ENCODE measurements at regions not wholly inside any gene's neighbourhood (a gene's known extent, or its start where the extent isn't known, plus 50 kb on each side); places are given as distances from the start of the nearest gene placed in this dataset.
A peak's percentile ranks its signal among the peaks of the same experiment; 100 is the strongest.

DNA sequence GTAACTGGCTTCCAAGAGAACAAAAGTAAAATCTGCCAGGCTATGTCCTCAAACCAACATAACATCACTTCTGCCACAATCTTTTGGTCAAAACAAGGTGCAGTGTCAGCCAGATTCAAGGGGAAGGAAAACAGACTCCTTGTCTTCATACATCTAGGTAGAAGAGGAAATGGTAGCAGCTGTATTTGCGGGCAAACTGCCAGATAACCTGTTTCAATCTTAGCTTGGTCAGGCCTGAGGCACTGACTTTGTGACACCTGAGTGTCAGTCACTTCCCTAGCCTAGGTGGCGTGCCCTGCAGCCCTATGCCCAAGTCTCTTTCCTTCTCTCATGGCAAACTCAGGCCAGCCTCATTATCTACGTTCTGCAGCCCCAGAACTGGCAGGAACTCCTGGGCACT lies 146.2 kb upstream of the JADE1 start:
- Histone ChIP-seq H3K4me3 (ENCODE audit: low read length in 2 of 2) (no peak overlapping the region), H3K36me3 (ENCODE audit: control insufficient read depth in 1 of 2, insufficient read depth in 2 of 2, low read length in 1 of 2) (no peaks in the 10 kb centered on the region), H3K27ac (ENCODE audit: low read depth in 1 of 2, low read length in 2 of 2) (no peak overlapping the region), H3K9me3 (ENCODE audit: control insufficient read depth, low read length) (no peaks in the 10 kb centered on the region), H3K4me1 (ENCODE audit: control insufficient read depth in 1 of 2, insufficient read depth in 2 of 2, low read length in 2 of 2) (peaks cover 0 to 2% of the 10 kb centered on the region in 2 donors), H3K27me3 (ENCODE audit: control insufficient read depth in 1 of 2, insufficient read depth in 2 of 2, low read length in 1 of 2) (no peaks in the 10 kb centered on the region)
- DNase-seq, result no peak
- intact Hi-C loops (cut with DNase I), result no loop called here
- WGBS, 2 donors, result 79 to 80% methylated on average over 3 of the region's 3 CpGs
- ATAC-seq (ENCODE audit: low FRiP score), result no peak

DNA sequence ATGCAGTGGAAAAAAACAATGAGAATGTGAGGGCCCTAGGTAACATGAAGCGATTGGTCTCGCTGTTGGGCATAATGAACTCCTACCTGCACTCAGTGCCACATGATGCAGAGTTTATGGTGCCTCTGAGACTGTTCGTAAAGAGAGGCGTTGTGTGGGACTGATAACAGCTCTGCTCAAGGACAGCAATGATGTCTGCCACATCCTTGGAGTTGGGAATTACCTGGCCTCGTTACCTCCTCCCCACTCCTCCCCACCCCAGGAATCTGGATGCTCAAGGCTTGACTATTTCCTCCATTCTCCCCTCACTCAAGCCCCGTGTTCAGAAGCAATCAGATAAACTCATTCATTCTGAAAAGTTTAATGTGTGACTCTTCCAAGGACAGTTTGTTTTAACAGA lies 148.0 kb upstream of the JADE1 start:
- H3K9me3 ChIP-seq (ENCODE audit: control insufficient read depth, low read length), result no peaks in the 10 kb centered on the region
- no peak for DNase-seq
- WGBS, 2 donors, result 91 to 93% methylated on average over 6 of the region's 6 CpGs
- no peak for ATAC-seq (ENCODE audit: low FRiP score)
- intact Hi-C loops (cut with DNase I), result no loop called here
- no peaks in the 10 kb centered on the region for H3K27me3 ChIP-seq (ENCODE audit: control insufficient read depth in 1 of 2, insufficient read depth in 2 of 2, low read length in 1 of 2)
- peaks cover 0 to 2% of the 10 kb centered on the region in 2 donors for H3K4me1 ChIP-seq (ENCODE audit: control insufficient read depth in 1 of 2, insufficient read depth in 2 of 2, low read length in 2 of 2)
- H3K36me3 ChIP-seq (ENCODE audit: control insufficient read depth in 1 of 2, insufficient read depth in 2 of 2, low read length in 1 of 2), result no peaks in the 10 kb centered on the region
- H3K27ac ChIP-seq (ENCODE audit: low read depth in 1 of 2, low read length in 2 of 2), result no peak overlapping the region
- H3K4me3 ChIP-seq (ENCODE audit: low read length in 2 of 2), result no peak overlapping the region

DNA sequence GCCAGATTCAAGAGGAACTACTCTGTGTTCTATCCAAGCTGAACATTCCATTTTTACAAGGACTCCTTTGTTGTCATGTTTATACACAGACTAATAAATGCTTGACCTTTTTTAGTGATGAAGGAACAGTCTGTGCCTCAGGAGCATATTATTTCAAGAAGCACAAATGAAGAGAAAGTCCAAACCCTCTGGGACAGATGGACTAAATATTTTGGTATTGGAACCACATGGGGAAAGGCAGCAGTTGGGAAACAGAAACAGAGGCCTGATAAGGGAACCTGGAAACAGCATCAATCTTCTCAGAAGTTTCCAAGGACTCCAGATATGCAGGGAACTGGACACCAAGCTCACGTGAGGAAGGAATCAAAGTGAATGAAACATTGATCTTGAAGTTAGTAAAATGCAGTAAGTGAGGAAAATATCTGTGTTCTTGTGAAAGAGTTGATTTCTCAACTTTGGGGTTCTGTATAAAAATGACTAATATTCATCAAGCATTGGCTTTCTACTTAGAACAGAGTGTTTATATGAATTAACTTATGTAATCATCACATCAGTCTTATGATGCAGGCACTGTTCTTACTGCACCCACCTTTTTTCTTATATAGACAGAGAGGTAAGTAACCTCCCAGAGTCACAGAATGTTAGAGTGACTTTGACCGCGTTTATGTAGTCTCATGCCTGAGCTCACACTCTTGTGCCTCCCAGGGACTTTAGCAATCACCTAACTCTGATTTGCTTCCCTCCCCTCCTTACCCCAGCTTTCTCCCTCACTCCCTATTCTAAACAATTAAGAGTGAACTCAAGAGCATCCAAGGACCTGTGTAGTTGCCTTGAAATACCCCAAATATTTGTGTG lies 148.9 kb upstream of the JADE1 start:
- Histone ChIP-seq H3K36me3 (ENCODE audit: control insufficient read depth in 1 of 2, insufficient read depth in 2 of 2, low read length in 1 of 2) (no peaks in the 10 kb centered on the region), H3K27me3 (ENCODE audit: control insufficient read depth in 1 of 2, insufficient read depth in 2 of 2, low read length in 1 of 2) (no peaks in the 10 kb centered on the region), H3K27ac (ENCODE audit: low read depth in 1 of 2, low read length in 2 of 2) (peak overlapping the region; percentile 37 to 75), H3K4me3 (ENCODE audit: low read length in 2 of 2) (no peak overlapping the region), H3K9me3 (ENCODE audit: control insufficient read depth, low read length) (no peaks in the 10 kb centered on the region), H3K4me1 (ENCODE audit: control insufficient read depth in 1 of 2, insufficient read depth in 2 of 2, low read length in 2 of 2) (peaks cover 0 to 2% of the 10 kb centered on the region in 2 donors)
- ATAC-seq (ENCODE audit: low FRiP score) (peak; percentile 79), DNase-seq (no peak)
- 48 to 52% methylated on average over 3 of the region's 3 CpGs for WGBS, 2 donors
- intact Hi-C loops (cut with DNase I), result no loop called here

DNA sequence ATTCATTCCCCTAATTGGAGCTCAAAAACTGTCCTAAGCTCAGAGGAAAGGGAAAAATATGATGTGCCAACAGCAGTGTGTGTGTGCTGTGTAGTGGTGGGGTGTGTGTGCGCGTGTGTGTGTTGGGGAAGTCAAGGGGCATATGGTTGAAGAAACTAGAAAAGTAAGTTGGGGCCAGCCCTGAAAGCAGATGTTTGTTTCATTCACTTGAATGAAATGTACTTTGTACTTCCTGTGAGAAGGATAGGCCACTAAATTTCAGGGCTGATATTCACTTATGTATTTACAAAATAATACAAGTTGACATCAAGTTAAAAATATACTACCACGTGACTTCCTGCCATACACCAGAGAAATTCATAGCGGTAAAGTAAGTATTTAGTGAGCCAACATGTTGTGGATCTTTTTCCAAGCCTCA lies 151.3 kb upstream of the JADE1 start:
- Histone ChIP-seq H3K9me3 (ENCODE audit: control insufficient read depth, low read length) (peaks cover 3% of the 10 kb centered on the region), H3K4me3 (ENCODE audit: low read length in 2 of 2) (no peak overlapping the region), H3K27ac (ENCODE audit: low read depth in 1 of 2, low read length in 2 of 2) (peak overlapping the region; percentile 92 to 95), H3K4me1 (ENCODE audit: control insufficient read depth in 1 of 2, insufficient read depth in 2 of 2, low read length in 2 of 2) (peaks cover 0 to 2% of the 10 kb centered on the region in 2 donors), H3K36me3 (ENCODE audit: control insufficient read depth in 1 of 2, insufficient read depth in 2 of 2, low read length in 1 of 2) (no peaks in the 10 kb centered on the region), H3K27me3 (ENCODE audit: control insufficient read depth in 1 of 2, insufficient read depth in 2 of 2, low read length in 1 of 2) (no peaks in the 10 kb centered on the region)
- ATAC-seq (ENCODE audit: low FRiP score) (no peak), DNase-seq (no peak)
- WGBS, 2 donors, result 22 to 23% methylated on average over 4 of the region's 4 CpGs
- intact Hi-C loops (cut with DNase I), result no loop called here

DNA sequence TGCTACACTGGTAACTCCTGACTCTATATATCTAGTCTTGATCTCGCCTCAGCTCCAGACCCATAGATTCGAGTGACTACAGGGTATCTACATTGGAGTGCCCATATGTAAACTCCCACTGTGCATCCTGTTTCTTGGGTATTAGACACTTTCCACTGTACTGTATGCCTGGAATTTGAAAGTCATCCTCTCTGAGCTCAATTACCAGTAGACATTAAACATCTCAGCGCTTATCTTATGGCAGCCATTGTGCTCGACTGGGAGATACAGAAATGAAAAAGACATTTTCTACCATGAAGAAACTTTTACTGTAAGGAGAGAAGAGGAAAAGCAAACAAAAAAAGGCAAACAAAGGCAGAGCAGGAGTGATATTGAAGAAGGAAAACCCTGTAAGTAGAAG lies 151.9 kb upstream of the JADE1 start:
- no peak for ATAC-seq (ENCODE audit: low FRiP score)
- no peak for DNase-seq
- intact Hi-C loops (cut with DNase I), result no loop called here
- Histone ChIP-seq H3K36me3 (ENCODE audit: control insufficient read depth in 1 of 2, insufficient read depth in 2 of 2, low read length in 1 of 2) (no peaks in the 10 kb centered on the region), H3K9me3 (ENCODE audit: control insufficient read depth, low read length) (peaks cover 3% of the 10 kb centered on the region), H3K4me1 (ENCODE audit: control insufficient read depth in 1 of 2, insufficient read depth in 2 of 2, low read length in 2 of 2) (peaks cover 0 to 2% of the 10 kb centered on the region in 2 donors), H3K4me3 (ENCODE audit: low read length in 2 of 2) (no peak overlapping the region), H3K27me3 (ENCODE audit: control insufficient read depth in 1 of 2, insufficient read depth in 2 of 2, low read length in 1 of 2) (no peaks in the 10 kb centered on the region), H3K27ac (ENCODE audit: low read depth in 1 of 2, low read length in 2 of 2) (peak overlapping the region; percentile 92 to 95)
- WGBS, 2 donors, result 94 to 97% methylated on average over 4 of the region's 4 CpGs

DNA sequence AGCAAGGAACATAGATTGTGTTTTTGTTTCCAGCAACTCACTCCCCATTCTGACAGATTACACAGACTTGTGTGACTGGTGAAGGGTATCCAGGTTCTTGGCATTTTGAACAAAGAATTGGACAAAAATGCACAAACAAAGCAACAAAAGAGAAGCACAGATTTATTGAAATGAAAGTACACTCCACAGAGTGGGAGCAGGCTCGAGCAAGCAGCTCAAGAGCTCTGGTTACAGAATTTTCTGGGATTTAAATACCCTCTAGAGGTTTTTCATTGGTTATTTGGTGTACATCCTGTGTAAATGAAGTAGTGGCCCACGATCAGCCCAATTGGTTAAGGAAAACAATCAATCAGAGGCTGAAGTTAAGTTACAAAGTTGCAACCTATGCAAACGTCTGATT lies 155.0 kb upstream of the JADE1 start:
- ATAC-seq (ENCODE audit: low FRiP score), result no peak
- no peak overlapping the region for H3K27ac ChIP-seq (ENCODE audit: low read depth in 1 of 2, low read length in 2 of 2)
- WGBS, 2 donors, result 80 to 88% methylated on average over 3 of the region's 3 CpGs
- H3K4me1 ChIP-seq (ENCODE audit: control insufficient read depth in 1 of 2, insufficient read depth in 2 of 2, low read length in 2 of 2), result peaks cover 0 to under 1% of the 10 kb centered on the region in 2 donors
- H3K9me3 ChIP-seq (ENCODE audit: control insufficient read depth, low read length), result peaks cover 3% of the 10 kb centered on the region
- no peak for DNase-seq
- H3K27me3 ChIP-seq (ENCODE audit: control insufficient read depth in 1 of 2, insufficient read depth in 2 of 2, low read length in 1 of 2), result no peaks in the 10 kb centered on the region
- no peaks in the 10 kb centered on the region for H3K36me3 ChIP-seq (ENCODE audit: control insufficient read depth in 1 of 2, insufficient read depth in 2 of 2, low read length in 1 of 2)
- H3K4me3 ChIP-seq (ENCODE audit: low read length in 2 of 2), result no peak overlapping the region
- intact Hi-C loops (cut with DNase I), result no loop called here

DNA sequence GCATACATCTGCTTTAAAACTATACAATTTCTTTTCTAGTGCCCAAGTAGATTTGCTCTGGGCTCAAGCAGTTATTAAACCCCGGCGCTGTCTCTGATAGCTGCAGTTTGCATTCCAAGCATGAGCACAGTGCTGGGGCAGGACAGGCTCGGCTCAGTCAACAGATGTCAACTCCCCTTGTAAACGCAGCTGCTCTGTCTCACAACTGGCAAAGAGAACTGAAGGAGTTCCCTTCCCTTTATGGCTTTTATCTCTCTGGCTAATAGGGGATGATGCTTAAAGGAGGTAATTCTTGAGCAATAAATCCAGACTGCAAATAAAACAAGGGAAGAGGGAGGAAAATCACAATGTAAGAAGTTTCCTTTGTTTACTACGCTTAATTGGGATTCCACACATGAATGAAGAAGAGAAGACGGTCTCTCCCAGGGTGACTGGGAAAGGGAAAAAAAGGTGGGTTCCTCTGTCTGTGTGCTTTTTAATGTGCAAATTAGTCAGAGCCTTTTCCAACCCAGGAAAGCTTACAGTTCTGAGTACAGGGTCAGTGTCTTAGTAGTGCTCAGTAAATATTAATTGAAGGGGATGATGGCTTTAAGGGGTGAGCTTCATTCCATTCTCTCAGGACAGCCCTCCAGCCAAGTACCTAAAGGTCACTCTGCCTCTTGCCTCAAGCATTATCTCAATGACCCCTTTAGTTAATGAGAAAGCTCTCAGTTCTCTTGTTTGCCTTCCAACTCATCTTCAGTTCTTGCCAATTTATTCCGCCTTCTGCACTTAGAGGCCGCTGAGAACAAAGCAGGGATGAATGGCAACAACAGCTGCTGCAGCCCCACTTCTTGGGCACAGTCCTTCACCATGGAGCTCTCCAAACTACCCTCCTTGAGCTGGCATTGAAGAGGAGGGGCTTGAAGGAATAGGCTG lies 155.7 kb upstream of the JADE1 start:
- ATAC-seq (ENCODE audit: low FRiP score) (peak; percentile 59), DNase-seq (no peak)
- peaks cover 2 to 4% of the 10 kb centered on the region in 2 donors for H3K4me1 ChIP-seq (ENCODE audit: control insufficient read depth in 1 of 2, insufficient read depth in 2 of 2, low read length in 2 of 2)
- no peak overlapping the region for H3K27ac ChIP-seq (ENCODE audit: low read depth in 1 of 2, low read length in 2 of 2)
- no peaks in the 10 kb centered on the region for H3K36me3 ChIP-seq (ENCODE audit: control insufficient read depth in 1 of 2, insufficient read depth in 2 of 2, low read length in 1 of 2)
- no peak overlapping the region for H3K4me3 ChIP-seq (ENCODE audit: low read length in 2 of 2)
- intact Hi-C loops (cut with DNase I), result no loop called here
- WGBS, 2 donors, result 57 to 58% methylated on average over 8 of the region's 8 CpGs
- no peaks in the 10 kb centered on the region for H3K27me3 ChIP-seq (ENCODE audit: control insufficient read depth in 1 of 2, insufficient read depth in 2 of 2, low read length in 1 of 2)
- H3K9me3 ChIP-seq (ENCODE audit: control insufficient read depth, low read length), result peaks cover 3% of the 10 kb centered on the region

DNA sequence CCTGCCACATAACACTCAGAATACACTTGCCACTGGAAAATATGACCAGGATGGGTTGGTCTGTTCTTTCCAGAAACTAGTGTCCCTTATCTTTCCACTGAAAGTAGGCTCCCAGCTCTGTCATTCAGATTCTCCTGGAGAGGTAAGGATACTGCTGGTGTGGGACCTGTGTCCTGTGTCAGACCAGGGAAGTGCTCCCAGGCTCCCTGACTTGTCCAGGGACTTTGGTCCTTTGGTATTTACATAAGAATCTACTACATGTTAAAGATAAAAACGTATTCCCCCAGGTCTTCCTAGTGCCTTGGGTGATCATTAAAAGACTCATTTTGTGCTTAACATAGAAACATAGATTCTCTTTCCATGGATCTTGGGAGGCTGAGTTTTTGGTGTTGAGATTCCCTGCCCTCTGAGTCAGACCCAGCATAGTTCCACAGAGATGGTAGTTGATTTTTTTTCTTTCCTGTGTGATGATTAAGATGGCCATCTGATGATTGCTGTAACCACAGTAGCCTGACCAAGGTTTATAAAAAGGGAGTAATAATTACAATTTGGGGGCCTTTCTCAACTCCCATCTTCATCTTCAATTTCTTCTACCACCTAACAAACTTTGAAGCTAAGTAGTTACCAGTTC lies 159.8 kb upstream of the JADE1 start:
- Histone ChIP-seq H3K4me3 (ENCODE audit: low read length in 2 of 2) (no peak overlapping the region), H3K9me3 (ENCODE audit: control insufficient read depth, low read length) (peaks cover 3% of the 10 kb centered on the region), H3K27me3 (ENCODE audit: control insufficient read depth in 1 of 2, insufficient read depth in 2 of 2, low read length in 1 of 2) (no peaks in the 10 kb centered on the region), H3K36me3 (ENCODE audit: control insufficient read depth in 1 of 2, insufficient read depth in 2 of 2, low read length in 1 of 2) (no peaks in the 10 kb centered on the region), H3K27ac (ENCODE audit: low read depth in 1 of 2, low read length in 2 of 2) (peak overlapping the region in 1 of 2 donors; percentile 37), H3K4me1 (ENCODE audit: control insufficient read depth in 1 of 2, insufficient read depth in 2 of 2, low read length in 2 of 2) (peaks cover 2 to 4% of the 10 kb centered on the region in 2 donors)
- DNase-seq (no peak), ATAC-seq (ENCODE audit: low FRiP score) (no peak)
- intact Hi-C loops (cut with DNase I), result no loop called here
- 50 to 60% methylated on average over 1 of the region's 1 CpG for WGBS, 2 donors
